ENCODE measurements at regions not wholly inside any gene's neighbourhood (a gene's known extent, or its start where the extent isn't known, plus 50 kb on each side); places are given as distances from the start of the nearest gene placed in this dataset.

DNA sequence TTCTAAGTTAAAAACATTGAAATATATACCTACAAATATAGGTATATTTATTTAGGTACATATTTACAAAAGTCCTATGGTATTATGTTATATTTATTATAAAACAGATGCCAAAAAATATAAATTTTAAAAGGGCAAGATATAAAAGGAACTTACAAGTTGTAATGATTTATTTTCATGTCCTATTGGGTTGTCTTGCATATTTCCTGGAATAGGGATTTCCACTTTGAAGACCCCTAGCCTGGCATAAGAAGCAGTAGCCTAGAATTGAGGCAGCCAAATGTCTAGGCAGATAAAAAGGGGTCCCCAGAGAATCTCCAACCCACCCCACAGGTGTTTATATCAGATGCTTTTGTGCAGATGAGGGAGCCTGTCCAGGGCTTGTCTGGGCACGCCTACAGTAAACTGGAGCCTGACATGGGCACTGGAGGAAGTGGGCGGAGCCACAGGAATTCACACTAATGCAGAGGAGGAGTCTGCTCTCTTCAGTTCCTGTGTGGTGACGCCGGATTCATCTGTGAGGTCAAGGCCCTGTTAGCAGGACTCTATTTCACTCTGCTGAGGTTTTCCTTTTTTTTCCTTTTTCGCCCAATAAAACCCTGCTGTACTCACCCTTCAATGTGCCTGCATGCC is 1088.9 kb upstream of the PIK3C3 start:
- 0 out of 2 replicates have a peak overlapping the region, but pooled peaks have one; percentile 19 for H2AFZ ChIP-seq (ENCODE audit: low read length)
- no peak for TF ChIP-seq ASH2L (IDR thresholded peaks at IDR 0.05; ENCODE audit: low read length)
- no peak for TF ChIP-seq TAF7 (optimal IDR thresholded peaks at IDR 0.05; ENCODE audit: borderline replicate concordance, low read depth, low read length)
- TF ChIP-seq SRF (IDR thresholded peaks at IDR 0.05; ENCODE audit: low read depth, low read length): no peak
- TF ChIP-seq NRF1 (IDR thresholded peaks at IDR 0.05; ENCODE audit: low read depth, low read length): no peak
- no peak for TF ChIP-seq SIRT6 (IDR thresholded peaks at IDR 0.05; ENCODE audit: low read length)
- no peak for TF ChIP-seq TEAD4 (IDR thresholded peaks at IDR 0.05; ENCODE audit: low read depth, low read length)
- TF ChIP-seq RAD21 (IDR thresholded peaks at IDR 0.05 in 1 of 2, conservative IDR thresholded peaks at IDR 0.05 in 1 of 2; ENCODE audit: low read depth in 2 of 2, low read length in 2 of 2): no peak
- TF ChIP-seq YY1 (IDR thresholded peaks at IDR 0.05; ENCODE audit: low read depth, low read length): no peak
- TF ChIP-seq KDM1A (IDR thresholded peaks at IDR 0.05; ENCODE audit: borderline replicate concordance, low read length): no peak
- TF ChIP-seq, protein P1, sequence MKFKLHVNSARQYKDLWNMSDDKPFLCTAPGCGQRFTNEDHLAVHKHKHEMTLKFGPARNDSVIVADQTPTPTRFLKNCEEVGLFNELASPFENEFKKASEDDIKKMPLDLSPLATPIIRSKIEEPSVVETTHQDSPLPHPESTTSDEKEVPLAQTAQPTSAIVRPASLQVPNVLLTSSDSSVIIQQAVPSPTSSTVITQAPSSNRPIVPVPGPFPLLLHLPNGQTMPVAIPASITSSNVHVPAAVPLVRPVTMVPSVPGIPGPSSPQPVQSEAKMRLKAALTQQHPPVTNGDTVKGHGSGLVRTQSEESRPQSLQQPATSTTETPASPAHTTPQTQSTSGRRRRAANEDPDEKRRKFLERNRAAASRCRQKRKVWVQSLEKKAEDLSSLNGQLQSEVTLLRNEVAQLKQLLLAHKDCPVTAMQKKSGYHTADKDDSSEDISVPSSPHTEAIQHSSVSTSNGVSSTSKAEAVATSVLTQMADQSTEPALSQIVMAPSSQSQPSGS (IDR thresholded peaks at IDR 0.05; ENCODE audit: low read length): no peak
- TF ChIP-seq, protein P2, sequence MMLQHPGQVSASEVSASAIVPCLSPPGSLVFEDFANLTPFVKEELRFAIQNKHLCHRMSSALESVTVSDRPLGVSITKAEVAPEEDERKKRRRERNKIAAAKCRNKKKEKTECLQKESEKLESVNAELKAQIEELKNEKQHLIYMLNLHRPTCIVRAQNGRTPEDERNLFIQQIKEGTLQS (IDR thresholded peaks at IDR 0.05; ENCODE audit: insufficient read depth, low read depth, low read length): no peak
- no peak for TF ChIP-seq CTBP2 (IDR thresholded peaks at IDR 0.05; ENCODE audit: borderline replicate concordance, insufficient read depth, insufficient read length, low read length)

More for the DNA sequence above, 1088.9 kb upstream of the PIK3C3 start:
- H2BK12ac ChIP-seq (ENCODE audit: low read depth, low read length): no peak overlapping the region
- no peaks in the 10 kb centered on the region for H3K23me2 ChIP-seq (ENCODE audit: low read depth, low read length)
- no peak overlapping the region for H3K27ac ChIP-seq (ENCODE audit: low read depth, low read length)
- no peak overlapping the region for H4K91ac ChIP-seq (replicated peaks; ENCODE audit: insufficient read length, low read length)
- ChIA-PET CTCF (ENCODE audit: partially characterized antibody) (no interaction called here), POLR2A (ENCODE audit: partially characterized antibody) (no interaction called here)
- no peaks in the 10 kb centered on the region for H3K36me3 ChIP-seq (ENCODE audit: control insufficient read depth in 2 of 4, insufficient read depth in 4 of 4, low read length in 3 of 4)
- H2AK5ac ChIP-seq (ENCODE audit: low read depth, low read length): no peak overlapping the region
- H3K56ac ChIP-seq (replicated peaks; ENCODE audit: insufficient read length, low read depth, low read length): no peak overlapping the region
- no peak overlapping the region for H2BK15ac ChIP-seq (ENCODE audit: low read length)
- no peaks in the 10 kb centered on the region for H3K79me1 ChIP-seq (ENCODE audit: low read depth, low read length)
- H3K79me2 ChIP-seq (ENCODE audit: control insufficient read depth in 1 of 2, insufficient read depth in 2 of 2, low read length in 2 of 2): no peaks in the 10 kb centered on the region
- no peaks in the 10 kb centered on the region for H3K27me3 ChIP-seq (replicated peaks in 1 of 4; ENCODE audit: control insufficient read depth in 3 of 4, extremely low read depth in 1 of 4, insufficient read depth in 3 of 4, low read length in 3 of 4)
- 88% methylated on average over 5 of the region's 5 CpGs; no CpG with 5 or more reads in 1 of the 2 experiments for WGBS, 2 experiments (ENCODE audit: extremely low coverage in 1 of 2, insufficient coverage in 1 of 2, insufficient read length in 1 of 2, insufficient replicate concordance in 2 of 2, low coverage in 1 of 2, low lambda C conversion rate in 2 of 2, missing lambda C conversion rate in 1 of 2)
- H3K9ac ChIP-seq (replicated peaks in 1 of 4; ENCODE audit: extremely low read depth in 1 of 4, low read depth in 3 of 4, low read length in 3 of 4): no peak overlapping the region
- no peak overlapping the region for H2BK5ac ChIP-seq (ENCODE audit: low read depth, low read length)
- H3K23ac ChIP-seq (ENCODE audit: insufficient read length): no peak overlapping the region
- no peak overlapping the region for H3K4me3 ChIP-seq (ENCODE audit: extremely low read depth in 1 of 4, insufficient read depth in 2 of 4, low read depth in 3 of 4, low read length in 4 of 4)
- no peak overlapping the region for H2BK20ac ChIP-seq (ENCODE audit: low read length)
- no peak overlapping the region for H2BK120ac ChIP-seq (replicated peaks; ENCODE audit: low read depth, low read length)
- H4K8ac ChIP-seq (ENCODE audit: extremely low read depth, insufficient read depth, low read length): no peak overlapping the region
- no peak for FAIRE-seq
- no peak overlapping the region for H3K14ac ChIP-seq (ENCODE audit: insufficient read length)
- DNase-seq (ENCODE audit: low read depth in 1 of 2, low spot score in 2 of 2): no peak
- H3K9me3 ChIP-seq (ENCODE audit: insufficient read depth in 2 of 2, low read depth in 1 of 2, low read length in 1 of 2): no peaks in the 10 kb centered on the region; a peak in 1 of 4 replicates
- no peaks in the 10 kb centered on the region for H4K20me1 ChIP-seq (replicated peaks in 1 of 2; ENCODE audit: control insufficient read depth in 1 of 2, insufficient read depth in 2 of 2, low read length in 2 of 2)
- no peak overlapping the region for H4K5ac ChIP-seq (ENCODE audit: insufficient read length, low read depth, low read length)
- H3K18ac ChIP-seq (ENCODE audit: extremely low read depth, low read length): no peak overlapping the region
- no peak overlapping the region for H3K4me2 ChIP-seq (ENCODE audit: insufficient read depth in 1 of 2, low read depth in 2 of 2, low read length in 2 of 2)
- no peaks in the 10 kb centered on the region for H3K4me1 ChIP-seq (replicated peaks in 1 of 4; ENCODE audit: control insufficient read depth in 3 of 4, insufficient read depth in 4 of 4, low read length in 3 of 4)
- H3K4ac ChIP-seq (replicated peaks; ENCODE audit: insufficient read length, low read depth, low read length): no peak overlapping the region

Measured in H1 (cell line).